8988T (cell line): ENCODE measurements at regions not wholly inside any gene's neighbourhood (a gene's known extent, or its start where the extent isn't known, plus 50 kb on each side); places are given as distances from the start of the nearest gene placed in this dataset.
"Not testable (repeated sequence)": the region's sequence is repeated elsewhere in the genome, so short reads cannot be mapped to it uniquely, and the experiment has no call there.

Source experiments
- DNase-seq: peaks from one replicate; pipeline ENCODE4 v3.0.0; 2011

DNA sequence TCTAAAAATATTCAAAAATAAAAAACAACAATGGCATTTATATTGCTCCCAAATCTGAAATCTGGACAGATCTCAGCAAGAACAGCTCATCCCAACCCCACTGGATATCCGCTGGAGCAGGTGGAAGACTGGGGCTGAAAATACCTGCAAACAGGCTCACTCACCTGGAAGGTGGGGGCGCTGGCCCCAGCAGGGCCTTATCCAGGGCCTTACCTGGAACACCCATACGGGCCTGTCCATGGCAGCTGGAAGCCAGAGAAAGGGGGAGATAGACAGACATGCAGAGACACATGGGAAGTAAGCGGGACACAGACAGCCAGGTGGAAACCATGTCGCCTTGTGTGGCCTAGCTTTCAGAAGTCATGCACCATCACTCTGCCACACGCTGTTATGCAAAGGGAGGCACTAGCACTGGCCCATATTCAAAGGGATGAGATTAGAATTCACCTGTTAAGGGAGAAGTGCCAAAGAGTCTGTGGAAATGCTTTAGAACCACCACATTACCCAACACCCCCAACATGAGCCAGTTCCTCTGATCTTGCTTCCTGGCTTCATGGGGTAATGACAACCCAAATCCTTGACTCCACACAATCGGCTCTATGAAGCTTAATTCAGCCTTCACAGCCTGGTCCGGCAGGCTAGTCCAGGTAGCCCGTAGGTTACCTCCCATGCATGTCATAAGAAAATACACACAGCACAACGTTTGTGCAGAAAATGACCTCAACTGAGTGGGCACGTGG is 99.0 kb upstream of the CDYL start:
- no peak for DNase-seq

DNA sequence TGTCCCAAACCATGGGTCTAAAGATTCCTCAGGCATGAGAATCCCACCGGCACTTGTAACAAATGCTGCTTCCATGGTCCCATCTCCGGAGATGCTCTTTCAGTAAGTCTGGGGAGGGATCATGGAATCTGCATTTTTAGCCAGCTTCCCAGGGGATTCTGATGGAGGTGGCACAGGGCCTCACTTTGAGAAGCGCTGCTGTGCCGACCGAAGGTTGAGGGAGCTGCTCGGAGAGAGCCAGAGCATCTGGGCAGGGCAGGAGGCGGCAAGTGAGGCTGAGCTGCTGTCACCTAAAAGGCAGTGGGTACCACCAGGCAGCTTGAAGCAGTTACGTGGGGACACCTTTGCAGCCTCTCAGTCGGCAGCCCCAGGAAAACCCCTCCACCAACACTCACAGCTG is 100.2 kb upstream of the CDYL start:
- no peak for DNase-seq

DNA sequence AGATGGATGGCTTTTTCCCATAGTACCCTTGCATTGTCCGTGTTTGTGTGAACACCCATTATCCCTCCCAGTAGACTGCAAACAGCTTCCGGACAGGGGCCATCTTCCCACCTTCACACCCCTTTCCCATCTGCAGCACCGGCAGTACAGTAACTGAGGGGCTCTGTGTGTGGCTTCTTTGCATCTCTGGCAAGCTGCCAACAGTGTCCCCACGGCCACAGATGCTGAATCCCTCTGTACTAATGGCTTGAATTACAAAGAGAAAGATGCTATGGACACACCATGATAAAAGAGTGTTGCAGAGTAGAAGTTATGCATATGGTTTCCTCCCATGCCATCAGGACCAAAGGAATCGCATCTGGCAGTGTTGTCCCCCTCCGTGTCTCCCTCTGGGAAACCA is 101.1 kb upstream of the CDYL start:
- DNase-seq: no peak

DNA sequence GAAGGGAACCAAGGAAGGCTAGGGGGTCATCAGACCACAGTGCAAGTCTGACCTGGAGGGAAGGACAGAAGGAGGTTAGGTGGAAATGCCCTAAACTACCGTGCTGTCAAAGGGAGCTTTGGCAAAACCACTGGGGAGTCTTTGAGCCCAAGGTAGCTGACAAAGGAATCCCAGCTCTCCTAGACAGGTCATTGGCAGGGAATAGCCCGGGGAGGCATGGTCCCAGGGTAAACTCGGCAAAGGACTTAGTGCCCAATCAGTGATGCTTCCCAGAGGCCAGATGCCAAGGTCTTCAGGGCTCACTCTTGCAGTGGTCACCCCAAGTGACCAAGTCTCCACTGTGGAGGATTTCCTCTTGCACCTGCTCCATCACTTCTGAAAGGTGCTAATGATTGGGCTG is 102.3 kb upstream of the CDYL start:
- no peak for DNase-seq

- no peak for DNase-seq
Measured at GRCh38 chr6:4672772-4673171, 103.4 kb upstream of the CDYL start.

GRCh38 chr6:4671587-4672115 is 104.6 kb upstream of the CDYL start:
- no peak for DNase-seq

DNA sequence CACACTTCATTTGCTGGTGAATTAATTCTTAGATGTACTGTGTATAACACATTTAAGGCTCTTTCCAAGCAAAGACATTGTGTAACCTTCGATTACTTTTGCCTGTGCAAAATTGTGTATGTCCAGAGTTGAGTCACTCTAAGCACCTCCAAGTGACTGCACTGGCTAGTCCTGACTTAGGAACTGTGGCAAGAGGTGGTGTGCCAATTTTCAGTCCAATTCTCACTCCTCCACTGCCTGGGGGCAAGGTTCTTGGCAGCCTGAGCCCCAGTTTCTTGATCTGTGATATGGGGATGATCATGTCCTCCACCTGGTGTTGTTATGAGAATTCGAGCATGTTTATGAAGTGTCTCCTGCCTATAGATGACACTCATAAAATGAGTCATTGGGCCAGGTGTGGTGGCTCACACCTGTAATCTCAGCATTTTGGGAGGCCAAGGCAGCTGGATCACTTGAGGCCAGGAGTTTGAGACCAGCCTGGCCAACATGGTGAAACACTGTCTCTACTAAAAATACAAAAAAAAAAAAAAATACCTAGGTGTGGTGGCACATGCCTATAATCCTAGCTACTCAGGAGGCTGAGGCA is 105.3 kb upstream of the CDYL start:
- no peak for DNase-seq

GRCh38 chr6:4670290-4670689 is 105.9 kb upstream of the CDYL start:
- DNase-seq: no peak

- no peak for DNase-seq
Measured at GRCh38 chr6:4668271-4669179, 107.7 kb upstream of the CDYL start.

DNA sequence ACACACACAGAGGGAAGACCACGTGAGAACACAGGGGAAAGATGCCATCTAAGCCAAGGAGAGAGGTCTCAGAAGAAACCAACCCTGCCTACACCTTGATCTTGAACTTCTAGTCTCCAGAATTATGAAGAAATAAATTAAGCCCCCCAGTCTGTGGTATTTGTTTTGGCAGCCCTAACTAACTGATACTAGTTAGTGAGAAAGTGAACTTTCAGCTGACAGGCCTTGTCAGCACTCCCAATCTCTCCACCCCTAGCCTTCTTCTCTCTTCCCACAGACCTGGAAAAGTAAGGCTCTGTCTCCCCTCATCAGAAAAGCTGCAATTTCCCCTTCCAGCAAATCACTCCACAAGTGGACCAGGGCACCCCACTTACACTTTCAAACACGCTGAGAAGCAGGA is 108.6 kb upstream of the CDYL start:
- no peak for DNase-seq

- DNase-seq: no peak
Measured at GRCh38 chr6:4666886-4667513, 109.2 kb upstream of the CDYL start.

DNA sequence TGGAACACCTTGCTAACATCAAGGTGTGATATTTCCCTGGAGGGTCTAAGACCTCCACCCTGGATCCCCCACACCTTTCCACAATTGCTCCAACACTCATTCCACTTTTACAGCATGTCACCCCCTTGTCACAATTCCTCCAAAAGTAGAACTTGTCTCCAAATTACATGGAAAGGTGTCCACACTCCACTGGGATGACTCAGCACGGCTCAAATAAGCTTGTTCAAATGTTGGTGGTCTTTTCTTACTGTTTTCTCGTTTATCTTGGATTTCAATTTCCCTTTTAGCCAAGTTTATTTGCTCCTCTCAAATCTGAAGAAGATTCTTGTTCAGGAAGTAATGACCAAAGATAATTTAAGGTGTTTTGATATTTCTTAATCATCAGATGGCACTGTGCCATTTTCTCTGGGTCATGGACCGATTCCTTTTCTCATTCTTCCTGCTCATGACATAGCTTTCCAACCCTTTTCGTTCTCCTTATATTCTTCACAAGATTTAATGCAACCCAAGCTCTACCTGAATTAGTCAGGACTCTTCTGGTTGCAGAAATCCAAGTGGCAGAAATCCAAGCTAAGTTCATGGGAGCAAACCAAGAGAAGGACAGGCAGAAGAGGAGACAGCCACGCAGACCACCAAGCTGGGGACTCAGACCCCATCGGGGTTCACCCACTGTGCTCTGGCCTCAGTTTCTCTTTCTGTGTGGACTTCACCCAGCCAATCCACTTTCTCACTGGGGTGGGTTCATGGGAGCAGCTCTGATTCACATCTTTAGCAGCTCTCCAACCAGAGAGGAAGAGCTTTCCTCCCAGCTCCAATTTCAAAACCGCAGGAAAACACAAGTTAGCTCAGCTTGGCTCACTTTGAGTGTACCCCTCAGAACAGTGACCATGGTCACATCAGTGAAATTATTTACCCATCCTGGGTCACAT is 110.5 kb upstream of the CDYL start:
- DNase-seq: no peak

- DNase-seq: no peak
Measured at GRCh38 chr6:4664911-4665310, 111.3 kb upstream of the CDYL start.

- no peak for DNase-seq
Measured at GRCh38 chr6:4664117-4664626, 112.0 kb upstream of the CDYL start.

DNA sequence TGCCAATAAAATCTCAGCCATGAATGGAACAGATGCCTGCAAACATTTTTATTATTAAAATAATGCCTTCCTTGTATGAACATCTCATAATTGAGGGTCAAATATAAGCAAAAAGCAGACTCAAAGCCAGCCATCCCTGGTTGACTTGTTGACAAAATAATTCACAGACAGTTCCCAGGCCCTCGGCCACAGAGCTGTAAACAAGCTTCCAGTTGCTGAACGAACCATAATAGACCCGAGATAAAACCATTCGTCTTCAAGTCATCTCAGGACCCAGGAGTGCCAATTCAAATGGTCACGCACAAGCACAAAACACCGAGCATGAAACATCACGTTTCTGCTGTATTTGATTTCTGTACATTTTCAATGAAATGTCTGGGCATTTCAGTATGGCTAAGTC is 113.3 kb upstream of the CDYL start:
- no peak for DNase-seq

DNA sequence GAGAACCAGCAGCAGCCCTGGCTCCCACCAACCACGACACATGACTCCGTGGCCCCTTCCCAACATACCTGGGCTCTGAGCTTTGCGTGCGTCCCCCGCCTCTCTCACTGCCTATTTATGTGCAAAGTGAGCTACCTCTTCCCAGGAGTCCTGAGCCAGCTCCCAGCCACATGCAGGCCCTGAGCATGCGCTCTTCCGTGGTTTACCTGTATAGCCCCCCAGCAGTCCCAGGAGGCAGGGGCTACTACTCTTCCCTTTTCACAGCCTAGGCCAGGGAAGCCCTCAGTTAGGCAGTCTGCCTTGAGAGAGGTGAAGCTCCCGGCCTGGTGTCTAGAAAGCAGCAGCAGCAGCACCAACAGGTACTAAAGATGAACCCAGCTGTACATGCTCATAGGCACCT is 114.8 kb upstream of the CDYL start:
- DNase-seq: no peak

GRCh38 chr6:4660377-4661321 is 115.6 kb upstream of the CDYL start:
- no peak for DNase-seq

- DNase-seq: not testable (repeated sequence)
Measured at GRCh38 chr6:4659719-4660118, 116.5 kb upstream of the CDYL start.

DNA sequence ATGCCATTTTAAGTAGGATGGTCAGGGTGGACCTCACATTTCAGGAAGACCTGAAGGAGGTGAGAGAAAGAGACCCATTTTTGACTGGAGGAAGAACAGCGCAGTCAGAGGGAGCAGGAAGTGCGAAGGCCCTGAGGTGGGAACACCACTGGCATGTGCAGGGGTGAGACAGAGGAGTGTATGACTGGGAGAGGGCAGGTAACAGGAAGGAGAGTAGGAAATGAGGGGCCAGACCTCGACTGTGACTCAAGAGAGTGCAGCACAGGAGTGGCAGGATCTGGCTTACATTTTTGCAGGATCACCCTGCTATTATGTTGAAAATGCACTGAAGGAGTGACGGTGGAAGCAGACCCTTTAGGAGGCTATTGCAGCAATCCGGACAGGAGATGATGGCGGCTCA is 117.7 kb upstream of the CDYL start:
- no peak for DNase-seq

- no peak for DNase-seq
Measured at GRCh38 chr6:4656106-4656505, 120.1 kb upstream of the CDYL start.
